ENCODE measurements at regions not wholly inside any gene's neighbourhood (a gene's known extent, or its start where the extent isn't known, plus 50 kb on each side); places are given as distances from the start of the nearest gene placed in this dataset.

GRCh38 chr5:20605732-20606525, 617.9 kb upstream of the CDH18 start:
- TF ChIP-seq EZH2phosphoT487 (IDR thresholded peaks at IDR 0.05) (no peak), CTCF (IDR thresholded peaks at IDR 0.05) (no peak), EZH2 (IDR thresholded peaks at IDR 0.05) (no peak)

All from neural progenitor cell (in vitro differentiated cells).